Brain microvascular endothelial cell (primary cell): ENCODE measurements at regions not wholly inside any gene's neighbourhood (a gene's known extent, or its start where the extent isn't known, plus 50 kb on each side); places are given as distances from the start of the nearest gene placed in this dataset.

ENCODE experiments used
- DNase-seq: peaks from one replicate; pipeline ENCODE4 v3.0.0-alpha.2; 2020
- H3K27ac ChIP-seq: fragments of 250-450 bp; sonication (Bioruptor Pico); 2 replicates; pipeline ENCODE4 v1.5.1; 2020; ENCODE audit warnings: mild to moderate bottlenecking, moderate library complexity
- H3K27me3 ChIP-seq: fragments of 250-450 bp; sonication (Bioruptor Pico); replicated peaks from 2 replicates; pipeline ENCODE4 v1.5.1; 2020; ENCODE audit warnings: mild to moderate bottlenecking
- H3K36me3 ChIP-seq: fragments of 250-450 bp; sonication (Bioruptor Pico); replicated peaks from 2 replicates; pipeline ENCODE4 v1.5.1; 2020; ENCODE audit warnings: mild to moderate bottlenecking
- H3K4me3 ChIP-seq: 2 replicates; pipeline ENCODE4 v1.5.1; 2011; ENCODE audit warnings: low read depth, mild to moderate bottlenecking, control low read depth, low read length, moderate library complexity
- in situ Hi-C: cut with HindIII; loops from 2 replicates; pipeline ENCODE4 v1.10.0; 2017; ENCODE audit warnings: low sequenced_read_pairs, low pct_ligation_motif_present
- TF ChIP-seq, protein P1 (sequence below): IDR thresholded peaks from 2 replicates; pipeline ENCODE4 v1.5.1; 2011; ENCODE audit warnings: low read depth, mild to moderate bottlenecking, moderate library complexity, low read length, control low read depth, inconsistent platforms; ENCODE audit errors: missing control alignments

DNA sequence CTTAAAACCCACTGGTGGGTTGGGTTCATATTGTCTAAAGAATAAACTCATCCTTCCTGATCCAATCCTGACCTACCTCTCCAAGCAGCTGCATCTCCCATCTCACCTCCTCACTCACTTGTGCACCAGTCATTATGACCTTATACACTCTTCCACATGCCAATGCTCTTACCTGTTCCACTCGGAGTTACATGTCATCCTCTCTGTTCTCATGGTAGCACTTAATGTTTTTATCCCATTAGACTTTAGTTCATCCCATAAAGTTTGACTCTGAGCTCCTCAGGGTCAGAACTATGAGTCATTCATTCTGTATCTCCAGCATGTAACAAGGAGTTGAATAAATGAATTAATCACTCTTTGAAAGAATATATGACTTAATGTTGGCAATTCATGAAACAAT lies 330.2 kb downstream of the KLF12 start:
- H3K27ac ChIP-seq, result no peak overlapping the region
- in situ Hi-C loops, result no loop called here
- H3K36me3 ChIP-seq, result no peaks in the 10 kb centered on the region
- no peaks in the 10 kb centered on the region for H3K27me3 ChIP-seq
- peak; percentile 52 for DNase-seq
- H3K4me3 ChIP-seq, result no peak overlapping the region
- TF ChIP-seq, protein P1, sequence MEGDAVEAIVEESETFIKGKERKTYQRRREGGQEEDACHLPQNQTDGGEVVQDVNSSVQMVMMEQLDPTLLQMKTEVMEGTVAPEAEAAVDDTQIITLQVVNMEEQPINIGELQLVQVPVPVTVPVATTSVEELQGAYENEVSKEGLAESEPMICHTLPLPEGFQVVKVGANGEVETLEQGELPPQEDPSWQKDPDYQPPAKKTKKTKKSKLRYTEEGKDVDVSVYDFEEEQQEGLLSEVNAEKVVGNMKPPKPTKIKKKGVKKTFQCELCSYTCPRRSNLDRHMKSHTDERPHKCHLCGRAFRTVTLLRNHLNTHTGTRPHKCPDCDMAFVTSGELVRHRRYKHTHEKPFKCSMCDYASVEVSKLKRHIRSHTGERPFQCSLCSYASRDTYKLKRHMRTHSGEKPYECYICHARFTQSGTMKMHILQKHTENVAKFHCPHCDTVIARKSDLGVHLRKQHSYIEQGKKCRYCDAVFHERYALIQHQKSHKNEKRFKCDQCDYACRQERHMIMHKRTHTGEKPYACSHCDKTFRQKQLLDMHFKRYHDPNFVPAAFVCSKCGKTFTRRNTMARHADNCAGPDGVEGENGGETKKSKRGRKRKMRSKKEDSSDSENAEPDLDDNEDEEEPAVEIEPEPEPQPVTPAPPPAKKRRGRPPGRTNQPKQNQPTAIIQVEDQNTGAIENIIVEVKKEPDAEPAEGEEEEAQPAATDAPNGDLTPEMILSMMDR, result no peak

DNA sequence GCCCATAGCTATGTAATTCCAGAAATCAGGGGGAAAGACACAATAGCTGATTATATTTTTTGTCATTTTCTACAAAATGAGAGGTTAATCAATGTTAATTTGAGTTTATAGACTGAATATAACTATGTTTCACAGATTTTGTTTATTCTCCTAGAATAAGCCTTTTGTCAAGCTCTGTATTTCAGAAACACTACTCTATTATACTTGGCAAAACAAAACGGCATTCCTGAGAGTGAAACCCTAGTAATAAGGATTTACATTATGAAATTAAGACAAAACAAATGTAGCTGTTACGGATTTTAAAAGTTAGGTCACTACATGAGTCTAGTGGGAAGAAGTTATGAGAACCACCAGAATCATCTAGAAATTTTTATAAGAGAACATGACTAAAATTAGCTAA lies 334.2 kb downstream of the KLF12 start:
- H3K27ac ChIP-seq, result no peak overlapping the region
- no peak for DNase-seq
- no peaks in the 10 kb centered on the region for H3K36me3 ChIP-seq
- no peak overlapping the region for H3K4me3 ChIP-seq
- TF ChIP-seq, protein P1, result no peak
- in situ Hi-C loops, result no loop called here
- H3K27me3 ChIP-seq, result no peaks in the 10 kb centered on the region

DNA sequence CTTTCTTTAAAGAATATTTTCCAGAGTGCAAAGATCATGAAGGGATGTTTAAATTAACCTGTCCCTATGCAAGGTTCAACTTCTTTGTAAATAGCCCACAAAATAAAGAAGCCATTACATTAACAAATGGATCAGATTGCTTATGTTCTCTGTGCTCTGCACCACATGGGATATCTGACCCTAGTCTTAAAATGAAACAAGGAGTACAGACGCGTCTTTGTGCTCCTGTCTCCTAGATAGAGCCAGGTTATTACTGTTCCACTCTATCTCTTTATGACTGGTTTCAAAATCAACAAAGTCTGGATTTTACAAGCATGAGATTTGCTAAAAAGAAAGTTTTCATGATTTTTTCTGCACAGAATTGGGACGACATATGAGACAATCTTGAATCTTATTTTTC lies 339.4 kb downstream of the KLF12 start:
- H3K4me3 ChIP-seq, result no peak overlapping the region
- no peaks in the 10 kb centered on the region for H3K36me3 ChIP-seq
- no peak for DNase-seq
- TF ChIP-seq, protein P1, result no peak
- no peaks in the 10 kb centered on the region for H3K27me3 ChIP-seq
- H3K27ac ChIP-seq, result no peak overlapping the region
- in situ Hi-C loops, result no loop called here

DNA sequence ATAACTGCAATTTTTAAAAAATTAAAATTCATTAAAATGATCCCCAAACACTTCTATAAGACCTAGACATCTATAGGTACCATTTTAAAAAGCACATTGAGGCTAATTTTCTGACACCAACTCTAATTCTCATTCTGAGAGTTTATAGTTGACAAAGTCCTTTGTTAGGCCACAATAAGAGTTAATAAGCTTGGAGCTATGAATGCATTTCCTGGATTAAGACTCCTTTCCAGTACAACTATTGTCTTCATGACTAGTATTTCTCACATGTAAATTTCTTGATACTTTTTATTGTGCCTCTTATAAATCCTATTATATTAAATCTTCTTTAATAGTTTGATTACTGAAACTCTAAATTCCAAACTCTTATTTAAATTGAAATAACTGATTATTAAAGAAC lies 340.8 kb downstream of the KLF12 start:
- Histone ChIP-seq H3K4me3 (no peak overlapping the region), H3K27ac (no peak overlapping the region), H3K27me3 (no peaks in the 10 kb centered on the region), H3K36me3 (no peaks in the 10 kb centered on the region)
- DNase-seq, result no peak
- in situ Hi-C loops, result no loop called here
- TF ChIP-seq, protein P1, result no peak

DNA sequence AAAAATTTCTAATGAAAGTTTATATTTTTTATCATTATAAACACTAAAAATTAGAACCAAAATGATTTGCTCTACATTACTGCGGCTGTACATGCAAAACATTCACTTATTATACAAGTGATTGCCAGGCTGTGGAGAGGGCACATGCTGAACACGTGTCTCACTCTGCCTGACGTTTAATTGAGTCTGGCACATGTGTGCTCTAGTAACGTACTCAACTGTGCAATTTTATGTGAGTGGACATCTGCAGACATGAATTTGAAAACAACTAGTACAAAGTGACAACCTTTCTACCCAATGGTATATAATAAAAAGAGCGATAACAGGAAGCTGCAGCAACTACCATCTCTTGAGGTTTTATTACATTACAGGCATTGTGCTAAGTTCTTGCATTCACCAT lies 341.4 kb downstream of the KLF12 start:
- H3K4me3 ChIP-seq, result no peak overlapping the region
- H3K27ac ChIP-seq, result no peak overlapping the region
- no peaks in the 10 kb centered on the region for H3K36me3 ChIP-seq
- H3K27me3 ChIP-seq, result no peaks in the 10 kb centered on the region
- TF ChIP-seq, protein P1, result no peak
- DNase-seq, result no peak
- in situ Hi-C loops, result no loop called here
